ENCODE measurements at regions not wholly inside any gene's neighbourhood (a gene's known extent, or its start where the extent isn't known, plus 50 kb on each side); places are given as distances from the start of the nearest gene placed in this dataset.

DNA sequence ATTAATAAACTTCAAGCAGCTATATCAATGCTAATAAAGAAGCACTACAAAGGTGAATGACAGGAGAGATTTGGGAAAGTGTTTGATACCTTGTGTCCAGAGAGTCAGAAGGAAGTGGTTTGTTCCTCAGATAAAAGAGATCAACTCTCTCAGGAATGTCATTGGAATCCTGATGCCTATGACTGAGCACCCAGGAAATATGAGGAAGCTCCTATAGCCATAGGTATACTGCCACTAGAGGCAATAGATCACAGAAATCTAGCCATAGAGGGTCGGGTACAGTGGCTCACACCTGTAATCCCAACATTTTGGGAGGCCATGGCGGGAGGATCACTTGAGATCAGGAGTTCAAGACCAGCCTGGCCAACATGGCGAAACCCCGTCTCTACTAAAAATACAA lies 612.6 kb downstream of the DACH1 start:
- intact Hi-C loops (cut with DNase I), result loop anchor here in 1 of 10 donors (5.0 kb wide), 1 partner anchor 33 kb away; no protein-coding TSS in a partner anchor
- Histone ChIP-seq H3K4me3 (no peak overlapping the region), H3K4me1 (peaks cover 0 to 18% (median 7%) of the 10 kb centered on the region in 9 donors), H3K36me3 (no peaks in the 10 kb centered on the region), H3K27ac (no peak overlapping the region), H3K9me3 (peaks cover 0 to 7% (median 0%) of the 10 kb centered on the region in 11 donors), H3K27me3 (no peaks in the 10 kb centered on the region)
- ATAC-seq (no peak), DNase-seq (no peak)
- TF ChIP-seq, protein P1, sequence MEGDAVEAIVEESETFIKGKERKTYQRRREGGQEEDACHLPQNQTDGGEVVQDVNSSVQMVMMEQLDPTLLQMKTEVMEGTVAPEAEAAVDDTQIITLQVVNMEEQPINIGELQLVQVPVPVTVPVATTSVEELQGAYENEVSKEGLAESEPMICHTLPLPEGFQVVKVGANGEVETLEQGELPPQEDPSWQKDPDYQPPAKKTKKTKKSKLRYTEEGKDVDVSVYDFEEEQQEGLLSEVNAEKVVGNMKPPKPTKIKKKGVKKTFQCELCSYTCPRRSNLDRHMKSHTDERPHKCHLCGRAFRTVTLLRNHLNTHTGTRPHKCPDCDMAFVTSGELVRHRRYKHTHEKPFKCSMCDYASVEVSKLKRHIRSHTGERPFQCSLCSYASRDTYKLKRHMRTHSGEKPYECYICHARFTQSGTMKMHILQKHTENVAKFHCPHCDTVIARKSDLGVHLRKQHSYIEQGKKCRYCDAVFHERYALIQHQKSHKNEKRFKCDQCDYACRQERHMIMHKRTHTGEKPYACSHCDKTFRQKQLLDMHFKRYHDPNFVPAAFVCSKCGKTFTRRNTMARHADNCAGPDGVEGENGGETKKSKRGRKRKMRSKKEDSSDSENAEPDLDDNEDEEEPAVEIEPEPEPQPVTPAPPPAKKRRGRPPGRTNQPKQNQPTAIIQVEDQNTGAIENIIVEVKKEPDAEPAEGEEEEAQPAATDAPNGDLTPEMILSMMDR (IDR thresholded peaks at IDR 0.05), result no peak
- 93 to 95% methylated on average over 4 of the region's 4 CpGs for WGBS, 2 donors

DNA sequence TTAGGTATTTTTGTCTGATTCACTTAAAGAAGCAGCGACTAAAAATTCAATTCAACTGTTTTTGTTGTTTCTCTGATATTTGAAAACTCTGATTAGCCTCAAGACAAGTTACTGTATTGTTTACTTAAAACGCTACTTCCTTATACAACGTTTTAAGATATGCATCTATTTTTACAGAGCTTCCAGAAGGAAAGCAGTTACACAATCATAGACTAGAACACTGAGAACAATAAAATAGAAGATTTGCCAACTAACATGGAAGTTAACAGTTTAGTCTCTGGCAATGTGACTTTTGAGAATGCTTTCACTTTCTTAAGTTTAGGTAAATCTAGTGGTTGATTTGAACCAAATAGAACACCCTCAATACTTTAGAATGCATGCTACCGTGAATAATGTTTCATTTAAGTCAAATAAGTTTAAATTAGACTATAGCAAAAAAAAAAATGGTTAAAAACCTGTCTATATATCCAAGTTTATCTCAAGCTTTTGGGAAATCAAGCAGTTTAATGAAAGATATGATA lies 614.8 kb downstream of the DACH1 start:
- Histone ChIP-seq H3K36me3 (no peaks in the 10 kb centered on the region), H3K4me1 (peaks cover 0 to 21% (median 7%) of the 10 kb centered on the region in 9 donors), H3K9me3 (peaks cover 0 to 7% (median 0%) of the 10 kb centered on the region in 11 donors), H3K4me3 (peak overlapping the region in 3 of 10 donors; percentile 4 to 16 (median 5)), H3K27ac (peak overlapping the region in 8 of 10 donors; percentile 16 to 76 (median 50)), H3K27me3 (no peaks in the 10 kb centered on the region)
- 30 to 48% methylated on average over 4 of the region's 4 CpGs for WGBS, 2 donors
- DNase-seq (no peak), ATAC-seq (peak in 5 of 8 donors; percentile 55 to 79 (median 69))
- TF ChIP-seq, protein P1 (IDR thresholded peaks at IDR 0.05), result no peak
- intact Hi-C loops (cut with DNase I), result loop anchor here in 1 of 10 donors (5.0 kb wide), 1 partner anchor 35 kb away; no protein-coding TSS in a partner anchor

DNA sequence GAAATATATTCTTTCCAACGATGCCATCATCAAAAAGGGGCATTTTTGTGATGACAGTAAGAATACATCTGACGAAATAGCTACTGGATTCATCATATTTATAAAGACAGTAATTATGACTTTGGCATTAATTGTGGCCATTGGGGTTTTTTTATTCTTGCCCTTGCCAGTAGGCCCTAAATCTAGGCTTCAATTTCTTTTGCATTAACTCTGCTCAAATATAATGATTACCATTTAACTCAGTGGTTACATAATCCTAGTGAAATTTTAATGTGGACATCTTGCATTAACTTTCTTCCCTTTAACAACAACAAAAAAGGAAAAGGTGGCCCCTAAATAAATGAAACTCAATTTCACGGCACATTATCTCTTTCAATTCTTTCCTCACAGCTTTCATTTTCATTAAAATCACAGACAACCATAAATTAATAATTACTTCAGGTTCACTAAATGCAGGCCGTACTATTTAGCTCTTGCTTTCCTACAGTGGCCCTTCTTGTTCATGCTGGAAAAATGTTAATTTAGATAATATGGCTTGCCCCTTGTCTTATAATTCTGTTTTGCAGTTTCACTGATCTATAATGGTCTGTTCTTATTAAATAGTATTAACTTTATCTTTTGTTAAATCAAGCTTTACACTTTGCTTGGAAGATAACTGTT lies 615.6 kb downstream of the DACH1 start:
- peak overlapping the region in 6 of 10 donors; percentile 41 to 76 (median 53) for H3K27ac ChIP-seq

DNA sequence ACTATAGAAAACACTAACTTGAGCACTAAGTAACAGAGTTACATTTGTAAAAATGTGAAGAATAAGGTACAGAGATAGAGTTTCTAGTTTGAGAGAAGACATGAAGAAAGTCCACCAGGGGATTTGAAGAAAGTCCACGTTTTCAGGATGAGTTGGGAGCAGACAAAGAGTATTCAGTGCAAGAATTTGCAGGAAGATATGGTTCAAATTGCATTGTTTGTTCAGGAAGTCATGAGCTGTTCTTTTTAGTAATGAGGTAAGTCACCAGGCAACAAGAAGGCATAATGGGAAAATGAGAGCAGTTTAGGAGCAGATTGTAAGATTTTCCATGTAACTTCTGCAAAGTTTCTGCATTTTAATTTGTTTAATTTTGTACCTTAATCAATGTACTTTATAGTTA lies 618.0 kb downstream of the DACH1 start:
- H3K4me1 ChIP-seq, result peaks cover 0 to 27% (median 8%) of the 10 kb centered on the region in 9 donors
- no peaks in the 10 kb centered on the region for H3K9me3 ChIP-seq
- intact Hi-C loops (cut with DNase I), result loop anchor here in 4 of 10 donors (5.0 to 10.0 kb wide), 3 partner anchors 216 to 626 kb away; partner anchors contain the start of gene DACH1 (in 1 of the 4)
- H3K4me3 ChIP-seq, result no peak overlapping the region
- no peaks in the 10 kb centered on the region for H3K27me3 ChIP-seq
- TF ChIP-seq, protein P1 (IDR thresholded peaks at IDR 0.05), result no peak
- DNase-seq, result no peak
- H3K36me3 ChIP-seq, result no peaks in the 10 kb centered on the region
- ATAC-seq, result no peak
- 40 to 48% methylated on average over 1 of the region's 1 CpG for WGBS, 2 donors
- peak overlapping the region in 2 of 10 donors; percentile 17 to 19 for H3K27ac ChIP-seq

More for the DNA sequence above, 615.6 kb downstream of the DACH1 start:
- Histone ChIP-seq H3K27me3 (no peaks in the 10 kb centered on the region), H3K4me3 (no peak overlapping the region), H3K4me1 (peaks cover 0 to 21% (median 7%) of the 10 kb centered on the region in 9 donors), H3K9me3 (peaks cover 0 to 7% (median 0%) of the 10 kb centered on the region in 11 donors), H3K36me3 (no peaks in the 10 kb centered on the region)
- ATAC-seq, result no peak
- 72 to 85% methylated on average over 4 of the region's 4 CpGs for WGBS, 2 donors
- intact Hi-C loops (cut with DNase I), result loop anchor here in 1 of 10 donors (5.0 kb wide), 1 partner anchor 36 kb away; no protein-coding TSS in a partner anchor
- TF ChIP-seq, protein P1 (IDR thresholded peaks at IDR 0.05), result no peak
- DNase-seq, result no peak
